ENCODE measurements at regions not wholly inside any gene's neighbourhood (a gene's known extent, or its start where the extent isn't known, plus 50 kb on each side); places are given as distances from the start of the nearest gene placed in this dataset.
"Not testable (repeated sequence)": the region's sequence is repeated elsewhere in the genome, so short reads cannot be mapped to it uniquely, and the experiment has no call there.

GRCh38 chr14:105945896-105946295, 419.5 kb downstream of the TMEM121 start:
- DNase-seq: peak; percentile 47

- DNase-seq: no peak
Observed at GRCh38 chr14:105947599-105947998, 421.2 kb downstream of the TMEM121 start.

- not testable (repeated sequence) for DNase-seq
Observed at GRCh38 chr14:105948955-105949354, 422.6 kb downstream of the TMEM121 start.

- not testable (repeated sequence) for DNase-seq
Observed at GRCh38 chr14:105950364-105950892, 424.0 kb downstream of the TMEM121 start.

GRCh38 chr14:105951399-105951798, 425.0 kb downstream of the TMEM121 start:
- DNase-seq: no peak

- no peak for DNase-seq
Observed at GRCh38 chr14:105952222-105952621, 425.8 kb downstream of the TMEM121 start.

GRCh38 chr14:105952826-105953225, 426.4 kb downstream of the TMEM121 start:
- no peak for DNase-seq

GRCh38 chr14:105961625-105962024, 435.2 kb downstream of the TMEM121 start:
- not testable (repeated sequence) for DNase-seq

GRCh38 chr14:105962532-105962931, 436.1 kb downstream of the TMEM121 start:
- no peak for DNase-seq

GRCh38 chr14:105968291-105968690, 441.9 kb downstream of the TMEM121 start:
- no peak for DNase-seq

- DNase-seq: not testable (repeated sequence)
Observed at GRCh38 chr14:105969026-105969425, 442.6 kb downstream of the TMEM121 start.

- not testable (repeated sequence) for DNase-seq
Observed at GRCh38 chr14:105970821-105971220, 444.4 kb downstream of the TMEM121 start.

GRCh38 chr14:105971593-105972500, 445.5 kb downstream of the TMEM121 start:
- no peak for DNase-seq

GRCh38 chr14:105974902-105975301, 448.5 kb downstream of the TMEM121 start:
- peak; percentile 64 for DNase-seq

GRCh38 chr14:105978618-105979295, 452.4 kb downstream of the TMEM121 start:
- DNase-seq: no peak

GRCh38 chr14:105979446-105979845, 453.1 kb downstream of the TMEM121 start:
- no peak for DNase-seq

GRCh38 chr14:105980224-105980623, 453.8 kb downstream of the TMEM121 start:
- no peak for DNase-seq

- not testable (repeated sequence) for DNase-seq
Observed at GRCh38 chr14:105981517-105982302, 455.3 kb downstream of the TMEM121 start.

GRCh38 chr14:105982664-105983063, 456.3 kb downstream of the TMEM121 start:
- no peak for DNase-seq

GRCh38 chr14:105986894-105987284, 460.5 kb downstream of the TMEM121 start:
- DNase-seq: no peak

- no peak for DNase-seq
Observed at GRCh38 chr14:105987563-105987962, 461.2 kb downstream of the TMEM121 start.

GRCh38 chr14:105989566-105990302, 463.4 kb downstream of the TMEM121 start:
- peak; percentile 66 for DNase-seq
